ENCODE measurements at regions not wholly inside any gene's neighbourhood (a gene's known extent, or its start where the extent isn't known, plus 50 kb on each side); places are given as distances from the start of the nearest gene placed in this dataset.

- POLR2A ChIA-PET: no interaction called here
- H3K4me1 Mint-ChIP-seq (ENCODE audit: low read depth, unreplicated experiment): no peaks in the 10 kb centered on the region
These were observed 58.6 kb downstream of the MSX1 start for GRCh38 chr4:4918067-4918466.

GRCh38 chr4:4919927-4920326 is 60.5 kb downstream of the MSX1 start:
- no peaks in the 10 kb centered on the region for H3K36me3 Mint-ChIP-seq (ENCODE audit: insufficient read depth, unreplicated experiment)
- no peak for DNase-seq
- H3K9me3 Mint-ChIP-seq (ENCODE audit: unreplicated experiment): peaks cover 6% of the 10 kb centered on the region
- no peaks in the 10 kb centered on the region for H3K27me3 ChIP-seq (replicated peaks; ENCODE audit: control insufficient read depth, insufficient read depth, low read length)
- intact Hi-C loops (cut with micrococcal nuclease; ENCODE audit: unreplicated experiment): no loop called here
- H3K4me1 Mint-ChIP-seq (ENCODE audit: low read depth, unreplicated experiment): no peaks in the 10 kb centered on the region
- no peak for TF ChIP-seq CTCF (IDR thresholded peaks at IDR 0.05; ENCODE audit: insufficient read depth in 1 of 2, low read depth in 1 of 2, low read length in 1 of 2, severe bottlenecking in 1 of 2, unreplicated experiment in 1 of 2)
- H3K4me3 ChIP-seq (ENCODE audit: low read depth, low read length): no peak overlapping the region
- H3K4me1 ChIP-seq: no peaks in the 10 kb centered on the region
- H3K36me3 ChIP-seq (ENCODE audit: control insufficient read depth, insufficient read depth, low read length): no peaks in the 10 kb centered on the region
- POLR2A ChIA-PET: no interaction called here
- BruUV-seq (replicated peaks): no TSS peak
- no peaks in the 10 kb centered on the region for H3K9me3 ChIP-seq
- H3K4me3 Mint-ChIP-seq (ENCODE audit: unreplicated experiment): no peak overlapping the region
- H3K27me3 Mint-ChIP-seq (ENCODE audit: insufficient read depth, unreplicated experiment): peaks cover 9% of the 10 kb centered on the region
- no peak overlapping the region for H3K27ac Mint-ChIP-seq (ENCODE audit: unreplicated experiment)
- CTCF ChIA-PET: no interaction called here

More at GRCh38 chr4:4918067-4918466, 58.6 kb downstream of the MSX1 start:
- no peak overlapping the region for H3K4me3 ChIP-seq (ENCODE audit: low read depth, low read length)
- H3K27me3 Mint-ChIP-seq (ENCODE audit: insufficient read depth, unreplicated experiment): peaks cover 9% of the 10 kb centered on the region
- no peaks in the 10 kb centered on the region for H3K36me3 Mint-ChIP-seq (ENCODE audit: insufficient read depth, unreplicated experiment)
- H3K36me3 ChIP-seq (ENCODE audit: control insufficient read depth, insufficient read depth, low read length): no peaks in the 10 kb centered on the region
- DNase-seq: no peak
- intact Hi-C loops (cut with micrococcal nuclease; ENCODE audit: unreplicated experiment): no loop called here
- no TSS peak for BruUV-seq (replicated peaks)
- CTCF ChIA-PET: interaction anchor here (0.5 kb wide), 1 partner anchor 100 kb away, joined by 3 read pairs; no protein-coding TSS in a partner anchor
- H3K4me1 ChIP-seq: no peaks in the 10 kb centered on the region
- H3K9me3 ChIP-seq: no peaks in the 10 kb centered on the region
- H3K4me3 Mint-ChIP-seq (ENCODE audit: unreplicated experiment): no peak overlapping the region
- TF ChIP-seq CTCF (IDR thresholded peaks at IDR 0.05; ENCODE audit: insufficient read depth in 1 of 2, low read depth in 1 of 2, low read length in 1 of 2, severe bottlenecking in 1 of 2, unreplicated experiment in 1 of 2): no peak
- peaks cover 6% of the 10 kb centered on the region for H3K9me3 Mint-ChIP-seq (ENCODE audit: unreplicated experiment)
- no peaks in the 10 kb centered on the region for H3K27me3 ChIP-seq (replicated peaks; ENCODE audit: control insufficient read depth, insufficient read depth, low read length)
- H3K27ac Mint-ChIP-seq (ENCODE audit: unreplicated experiment): no peak overlapping the region

GRCh38 chr4:4921077-4921476 is 61.6 kb downstream of the MSX1 start:
- ChIA-PET POLR2A (no interaction called here), CTCF (no interaction called here)
- H3K9me3 Mint-ChIP-seq (ENCODE audit: unreplicated experiment): peaks cover 6% of the 10 kb centered on the region
- H3K9me3 ChIP-seq: no peaks in the 10 kb centered on the region
- peaks cover 9% of the 10 kb centered on the region for H3K27me3 Mint-ChIP-seq (ENCODE audit: insufficient read depth, unreplicated experiment)
- no peaks in the 10 kb centered on the region for H3K36me3 Mint-ChIP-seq (ENCODE audit: insufficient read depth, unreplicated experiment)
- no peaks in the 10 kb centered on the region for H3K4me1 ChIP-seq
- H3K36me3 ChIP-seq (ENCODE audit: control insufficient read depth, insufficient read depth, low read length): no peaks in the 10 kb centered on the region
- no peak overlapping the region for H3K4me3 ChIP-seq (ENCODE audit: low read depth, low read length)
- no peaks in the 10 kb centered on the region for H3K27me3 ChIP-seq (replicated peaks; ENCODE audit: control insufficient read depth, insufficient read depth, low read length)
- H3K4me1 Mint-ChIP-seq (ENCODE audit: low read depth, unreplicated experiment): no peaks in the 10 kb centered on the region
- BruUV-seq (replicated peaks): no TSS peak
- intact Hi-C loops (cut with micrococcal nuclease; ENCODE audit: unreplicated experiment): no loop called here
- no peak for DNase-seq
- no peak for TF ChIP-seq CTCF (IDR thresholded peaks at IDR 0.05; ENCODE audit: insufficient read depth in 1 of 2, low read depth in 1 of 2, low read length in 1 of 2, severe bottlenecking in 1 of 2, unreplicated experiment in 1 of 2)
- no peak overlapping the region for H3K4me3 Mint-ChIP-seq (ENCODE audit: unreplicated experiment)
- no peak overlapping the region for H3K27ac Mint-ChIP-seq (ENCODE audit: unreplicated experiment)
